Activated CD4-positive, alpha-beta T cell treated with anti-CD3 and anti-CD28 coated beads, Interleukin-10, Interleukin-2, amounts not matched to agents 100 ng/mL and 50 ng/mL, durations not matched to agents 16 hours and 8 hours (primary cell): ENCODE measurements at regions not wholly inside any gene's neighbourhood (a gene's known extent, or its start where the extent isn't known, plus 50 kb on each side); places are given as distances from the start of the nearest gene placed in this dataset.

Source experiments
- DNase-seq: peaks from one replicate; pipeline ENCODE4 v3.0.0-alpha.2; 2020

- no peak for DNase-seq
Measured at GRCh38 chr16:86777381-86777946, 199.1 kb downstream of the FOXL1 start.

DNA sequence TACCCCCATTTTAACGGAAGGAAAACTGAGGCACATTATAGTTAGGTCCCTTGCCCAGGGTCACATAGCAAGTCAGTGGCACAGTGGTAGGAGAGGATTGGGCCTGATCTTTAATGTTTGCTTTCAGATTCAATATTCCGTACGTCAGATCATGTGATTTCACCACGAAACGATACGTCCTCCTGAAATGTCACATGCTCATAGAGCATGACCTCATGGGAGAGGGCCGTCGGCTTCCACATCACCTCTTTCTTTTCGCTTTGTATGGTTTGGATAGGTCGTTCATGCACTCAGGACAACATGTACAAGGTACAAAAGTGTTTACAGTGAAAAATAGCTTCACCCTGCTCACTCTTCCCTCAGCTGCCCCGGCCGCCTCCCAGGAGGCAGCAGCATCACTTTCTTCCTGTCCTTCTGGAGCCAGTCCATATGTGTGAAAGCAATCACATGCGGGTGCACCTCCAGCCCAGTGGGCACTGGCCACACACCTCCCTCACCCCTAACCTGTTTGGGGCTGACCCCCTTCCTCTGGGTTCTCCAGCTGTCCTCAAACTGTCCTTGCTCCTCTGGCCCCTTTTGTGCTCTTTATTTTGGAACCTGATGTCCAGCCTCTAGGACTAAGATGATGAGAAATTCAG is 199.9 kb downstream of the FOXL1 start:
- DNase-seq: no peak

GRCh38 chr16:86778978-86779377 is 200.6 kb downstream of the FOXL1 start:
- no peak for DNase-seq

DNA sequence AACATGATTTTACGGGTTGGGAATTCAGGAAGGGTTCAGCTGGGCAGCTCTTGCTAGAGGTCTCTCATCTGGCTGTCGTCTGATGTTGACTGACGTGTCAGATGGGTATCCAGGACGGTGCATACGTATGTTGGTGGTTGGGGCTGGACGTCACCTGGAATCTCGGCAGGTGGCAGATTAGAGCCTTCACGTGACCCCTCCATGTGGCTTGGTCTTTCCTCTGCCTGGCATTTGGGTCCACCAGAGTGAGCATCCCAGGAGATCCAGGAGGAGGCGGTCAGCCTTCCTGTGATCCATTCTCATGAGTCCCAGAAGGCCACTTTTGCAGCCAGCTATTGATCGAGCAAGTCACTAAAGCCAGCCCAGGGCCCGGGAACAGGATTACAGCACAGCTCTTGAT is 202.7 kb downstream of the FOXL1 start:
- DNase-seq: no peak

- DNase-seq: no peak
Measured at GRCh38 chr16:86783636-86784626, 205.6 kb downstream of the FOXL1 start.

DNA sequence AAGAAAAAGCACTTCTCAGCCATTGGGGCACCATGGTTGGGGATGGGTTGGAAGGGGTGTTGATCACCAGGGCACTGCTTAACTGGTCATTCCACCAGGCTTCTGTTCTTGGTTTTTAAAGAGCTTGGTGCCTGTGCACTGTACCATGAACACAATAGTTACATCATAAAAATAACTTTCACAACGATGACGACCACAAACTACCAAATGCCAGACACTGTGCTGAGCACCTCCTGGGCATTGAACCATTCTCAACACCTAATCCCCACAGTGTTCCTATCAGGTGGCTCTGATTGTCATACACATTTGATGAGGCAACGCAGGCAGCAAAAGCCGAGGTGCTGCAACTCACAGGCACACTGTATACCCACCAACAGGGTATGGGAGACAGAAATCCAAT is 208.0 kb downstream of the FOXL1 start:
- no peak for DNase-seq

- no peak for DNase-seq
Measured at GRCh38 chr16:86786994-86787393, 208.6 kb downstream of the FOXL1 start.

- no peak for DNase-seq
Measured at GRCh38 chr16:86787538-86787937, 209.2 kb downstream of the FOXL1 start.

DNA sequence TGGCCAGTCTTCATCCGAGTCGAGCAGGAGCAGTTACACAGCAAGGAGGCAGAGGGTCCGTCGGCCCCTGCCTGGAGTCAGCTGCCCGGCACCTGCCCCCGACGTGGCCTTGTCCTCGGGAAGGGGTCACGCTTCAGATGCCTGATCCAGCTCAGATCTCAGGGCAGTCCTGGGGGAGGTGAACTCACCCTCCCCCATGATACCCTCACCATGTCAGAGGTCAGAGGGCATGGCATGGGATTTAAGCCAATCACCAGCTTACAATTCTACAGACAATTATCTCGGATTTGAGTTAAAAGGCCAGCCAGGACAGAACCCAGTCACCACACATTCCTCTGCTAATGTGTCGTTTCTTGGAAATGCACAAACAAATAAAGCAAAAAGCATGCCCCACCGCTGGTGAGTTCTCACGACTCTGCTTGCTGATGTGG is 211.3 kb downstream of the FOXL1 start:
- DNase-seq: no peak

DNA sequence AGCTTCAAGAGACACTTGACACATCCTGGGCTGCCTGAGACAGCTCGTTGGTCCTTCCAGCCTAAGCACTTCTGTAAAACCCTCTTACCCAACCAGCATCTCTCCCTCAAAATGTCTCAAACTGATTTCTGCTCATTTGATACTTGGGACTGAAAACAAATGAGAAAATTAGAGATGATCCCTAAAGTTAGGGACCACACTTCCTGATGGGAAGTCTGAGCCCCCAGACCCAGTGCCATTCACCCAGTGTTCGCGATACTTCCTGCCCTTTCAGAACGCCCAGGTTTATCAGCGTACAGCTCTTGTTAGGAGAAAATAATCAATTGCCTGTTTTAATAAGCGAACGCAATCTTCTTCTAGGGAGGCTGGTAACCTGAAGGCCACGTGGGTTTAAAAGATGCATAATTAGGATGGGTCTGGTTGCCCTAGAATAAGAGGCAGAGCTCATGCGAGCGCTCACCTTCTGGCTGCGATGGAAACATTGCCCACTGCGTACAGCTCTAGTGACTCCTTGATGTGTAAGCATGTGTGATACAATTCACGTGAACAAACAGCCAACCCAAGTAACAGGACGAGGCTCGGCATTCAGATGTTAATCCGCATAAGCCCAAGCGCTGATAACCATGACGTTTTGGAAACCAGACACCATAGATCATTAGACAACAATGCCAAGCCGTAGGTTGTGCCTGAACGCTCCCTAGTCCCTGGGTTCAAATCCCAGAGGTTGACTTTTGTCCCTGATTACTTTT is 213.1 kb downstream of the FOXL1 start:
- DNase-seq: no peak

- DNase-seq: no peak
Measured at GRCh38 chr16:86794216-86794864, 216.0 kb downstream of the FOXL1 start.

GRCh38 chr16:86797700-86798099 is 219.4 kb downstream of the FOXL1 start:
- no peak for DNase-seq

DNA sequence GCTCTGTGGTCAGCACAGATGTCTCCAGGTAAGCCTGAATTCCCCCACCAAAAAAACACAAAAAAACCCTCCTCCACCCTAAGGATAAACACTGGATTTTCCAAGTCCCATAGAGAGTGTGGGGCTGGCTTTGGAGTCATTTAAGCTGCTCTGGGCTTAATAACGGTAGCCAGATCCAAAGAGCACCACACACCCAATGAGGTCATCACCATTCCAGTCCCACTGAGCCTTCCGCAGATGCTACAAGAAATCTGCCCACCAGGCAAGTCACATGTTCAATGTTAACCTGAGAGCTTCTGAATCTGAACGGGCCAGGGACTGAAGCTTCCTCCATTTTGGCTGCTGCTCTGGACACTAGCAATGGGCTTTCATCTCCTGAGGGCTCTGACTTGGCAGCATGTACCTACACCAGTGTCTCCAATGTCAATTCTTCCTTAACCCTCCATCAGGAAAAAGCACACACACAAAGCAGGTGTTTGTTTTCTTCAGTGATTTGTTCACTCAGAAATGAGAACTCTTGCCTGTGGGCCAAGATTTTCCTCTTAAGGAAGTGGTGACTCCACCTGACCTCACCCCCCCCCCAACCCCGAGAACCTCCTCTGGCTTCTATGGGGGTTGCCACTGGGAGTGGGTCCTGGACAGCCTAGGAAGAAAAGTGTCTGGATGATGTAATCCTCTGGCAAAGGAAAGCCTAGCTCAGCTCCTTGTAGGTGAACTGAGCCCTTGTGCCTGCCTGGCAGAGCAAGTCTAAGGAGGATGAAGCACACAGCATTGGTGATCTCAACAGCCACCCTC is 220.1 kb downstream of the FOXL1 start:
- DNase-seq: no peak

DNA sequence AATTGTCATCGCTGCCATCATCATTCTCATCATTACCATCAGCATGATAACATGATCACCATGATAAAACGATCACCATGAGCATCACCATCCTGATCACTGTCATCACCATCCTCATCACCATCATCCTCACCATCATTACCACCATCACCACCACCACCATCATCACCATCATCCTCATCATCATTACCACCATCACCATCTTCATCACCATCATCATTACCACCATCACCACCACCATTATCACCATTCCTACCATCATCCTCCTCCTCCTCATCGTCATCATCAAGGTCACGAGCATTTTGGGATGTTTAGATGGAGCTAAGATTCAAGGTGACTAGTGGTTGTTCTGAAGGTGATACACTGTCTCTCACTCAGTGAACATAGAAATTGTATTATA is 221.0 kb downstream of the FOXL1 start:
- DNase-seq: no peak

DNA sequence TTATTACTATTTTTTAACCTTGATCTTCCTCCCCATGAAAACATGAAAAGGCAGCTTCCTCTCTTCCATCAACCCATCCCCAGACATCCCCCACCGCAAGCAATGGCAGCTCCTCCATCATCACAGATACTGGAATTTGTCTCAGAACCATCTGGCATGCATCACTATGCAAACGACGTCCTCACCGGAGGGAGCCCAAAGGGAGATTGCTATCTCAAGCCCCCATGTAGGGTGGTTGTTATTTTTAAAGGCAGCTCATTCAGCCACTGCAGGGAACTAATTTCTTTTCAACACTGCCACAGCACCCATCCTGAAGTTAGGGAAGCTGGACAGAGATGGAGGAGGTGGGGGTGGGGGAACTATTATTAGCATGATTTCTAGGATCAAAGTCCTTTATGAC is 222.5 kb downstream of the FOXL1 start:
- no peak for DNase-seq

DNA sequence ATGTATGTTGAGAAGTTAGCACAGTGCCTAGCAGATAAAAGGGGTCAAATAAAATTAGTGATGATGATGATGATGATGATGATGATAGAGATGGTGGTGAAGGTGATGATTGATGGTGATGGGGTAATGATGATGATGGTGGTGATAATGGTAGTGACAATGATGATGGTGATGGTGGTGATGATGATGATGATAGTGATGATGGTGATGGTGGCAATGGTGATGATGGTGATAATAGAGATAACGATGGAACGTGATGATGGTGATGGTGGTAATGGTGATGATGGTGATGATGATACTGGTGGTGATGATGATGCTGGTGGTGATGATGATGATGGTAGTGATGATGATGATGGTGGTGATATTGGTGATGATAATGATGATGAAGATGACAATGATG is 223.7 kb downstream of the FOXL1 start:
- DNase-seq: no peak

DNA sequence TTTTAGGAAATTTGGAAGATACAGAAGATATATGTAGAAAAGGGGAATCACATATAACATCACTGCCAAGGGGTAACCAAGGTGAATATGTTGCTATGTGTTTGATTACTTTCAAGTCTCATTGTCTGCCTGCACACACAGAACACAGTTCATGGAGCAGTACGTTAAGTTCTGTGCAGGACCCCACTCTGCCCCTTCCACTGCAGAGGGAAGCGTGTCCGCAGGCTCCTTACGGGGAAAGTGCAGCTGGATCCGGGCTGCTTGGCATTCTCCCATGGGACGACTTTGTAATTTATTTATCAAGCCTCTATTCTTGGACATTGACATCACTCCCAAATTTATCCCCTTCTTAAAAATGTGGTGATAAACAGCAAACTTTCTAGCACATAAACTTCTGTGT is 226.8 kb downstream of the FOXL1 start:
- DNase-seq: no peak

DNA sequence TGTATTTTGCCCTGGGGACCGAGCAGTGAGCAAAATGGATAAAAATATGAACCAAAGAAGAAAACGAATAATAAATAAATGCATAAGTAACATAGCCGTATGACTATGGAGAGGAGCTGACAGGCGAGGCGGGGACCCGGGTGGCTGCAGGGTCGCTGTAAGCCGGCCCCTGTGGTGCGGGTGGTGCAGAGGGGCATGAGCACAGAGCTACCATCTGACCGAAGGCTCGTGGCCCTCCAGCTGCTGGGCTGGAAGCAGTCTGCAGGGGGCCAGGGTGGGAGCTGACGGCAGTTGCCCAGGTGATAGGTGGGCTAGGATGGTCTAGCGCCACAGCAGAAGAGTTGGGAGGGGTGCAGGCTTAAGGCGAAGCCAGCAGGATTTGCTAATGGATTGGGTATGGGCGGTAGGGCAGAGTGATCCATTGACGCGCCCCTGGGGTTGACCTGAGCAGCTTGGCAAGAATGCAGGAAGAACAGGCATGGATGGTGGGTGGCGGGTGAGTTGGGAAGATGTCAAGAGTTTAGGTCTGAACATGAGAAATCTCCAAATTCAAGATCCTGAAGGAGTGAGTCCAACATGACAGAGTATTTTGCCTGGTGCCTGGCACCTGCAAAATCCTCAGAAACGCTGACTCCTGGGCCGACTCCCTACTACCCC is 228.0 kb downstream of the FOXL1 start:
- DNase-seq: no peak

DNA sequence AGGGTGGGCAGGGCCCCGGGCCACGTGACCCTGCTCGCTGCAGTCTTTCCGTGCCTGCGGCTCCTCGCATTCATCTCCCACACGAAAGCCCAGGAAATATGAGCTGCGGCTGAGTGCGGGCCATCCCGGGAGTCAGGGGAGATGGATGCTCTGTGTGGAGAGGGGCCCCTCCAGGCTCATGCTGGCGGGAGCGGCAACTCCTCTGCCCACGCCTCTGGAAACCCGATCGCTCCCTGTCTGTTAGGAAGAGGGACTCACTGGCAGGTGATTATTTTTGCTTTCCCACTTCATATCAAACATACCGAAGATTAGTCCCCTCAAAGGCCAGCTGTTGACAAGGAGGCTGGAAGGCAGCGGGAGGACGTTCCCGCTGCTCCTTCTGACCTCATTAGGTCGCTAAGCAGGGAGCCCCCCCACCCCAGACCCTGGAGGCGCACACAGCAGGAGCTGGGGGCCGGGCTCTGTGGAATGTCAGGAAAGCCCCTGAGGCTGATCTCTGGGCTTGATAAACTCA is 228.5 kb downstream of the FOXL1 start:
- DNase-seq: no peak

- DNase-seq: no peak
Measured at GRCh38 chr16:86808863-86809444, 230.6 kb downstream of the FOXL1 start.
